Stimulated activated CD8-positive, alpha-beta memory T cell treated with anti-CD3 and anti-CD28 coated beads, Interleukin-7, amount 100 ng/mL, for 4 hours (primary cell): ENCODE measurements at regions not wholly inside any gene's neighbourhood (a gene's known extent, or its start where the extent isn't known, plus 50 kb on each side); places are given as distances from the start of the nearest gene placed in this dataset.
"Not testable (repeated sequence)": the region's sequence is repeated elsewhere in the genome, so short reads cannot be mapped to it uniquely, and the experiment has no call there.

Experiments used
- DNase-seq, 2 donors: peaks; one replicate each; pipeline ENCODE4 v3.0.0-alpha.2; 2020; ENCODE audit warnings: low read depth in 2 of 2

- DNase-seq = no peak
Measured at GRCh38 chr4:131302108-131302507, 1847.0 kb upstream of the PCDH10 start.

GRCh38 chr4:131304686-131305085, 1844.4 kb upstream of the PCDH10 start:
- DNase-seq = no peak

- no peak for DNase-seq
Measured at GRCh38 chr4:131309628-131310027, 1839.5 kb upstream of the PCDH10 start.

DNA sequence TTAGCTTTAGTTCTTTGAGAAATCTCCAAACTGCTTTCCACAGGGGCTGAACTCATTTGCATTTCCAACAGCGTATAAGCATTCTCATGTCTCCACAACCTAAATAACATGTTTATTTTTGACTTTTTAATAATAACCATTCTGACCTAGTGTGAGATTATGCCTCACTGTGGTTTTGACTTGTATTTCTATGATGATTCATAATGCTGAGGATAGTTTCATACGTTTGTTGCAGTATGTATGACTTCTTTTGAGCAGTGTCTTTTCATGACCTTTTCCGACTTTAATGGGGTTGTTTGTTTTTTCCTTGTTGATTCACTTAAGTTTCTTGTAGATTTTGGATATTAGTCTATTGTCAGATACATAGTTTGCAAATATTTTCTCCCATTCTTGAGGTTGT, 1833.0 kb upstream of the PCDH10 start:
- no peak for DNase-seq

GRCh38 chr4:131337936-131338335, 1811.2 kb upstream of the PCDH10 start:
- DNase-seq = no peak

DNA sequence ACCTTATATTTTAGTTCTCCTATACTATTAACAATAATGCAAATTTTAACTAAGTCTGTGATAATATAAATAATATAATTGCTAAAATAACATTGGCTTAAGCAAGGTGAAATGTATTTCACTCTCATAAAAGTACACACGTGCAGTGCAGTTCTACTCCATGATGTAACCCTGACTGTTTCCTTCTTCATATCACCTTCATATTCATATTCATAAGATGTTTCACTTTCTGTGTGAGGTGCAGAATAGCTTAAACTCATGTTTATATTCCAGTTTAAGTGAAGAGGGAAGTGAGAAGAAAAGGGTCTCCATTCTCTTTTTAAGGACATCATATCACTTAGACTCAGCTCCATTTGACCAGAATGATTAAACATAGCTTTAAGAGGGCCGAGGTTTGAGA, 1810.0 kb upstream of the PCDH10 start:
- DNase-seq = no peak

GRCh38 chr4:131344761-131345160, 1804.3 kb upstream of the PCDH10 start:
- no peak for DNase-seq

DNA sequence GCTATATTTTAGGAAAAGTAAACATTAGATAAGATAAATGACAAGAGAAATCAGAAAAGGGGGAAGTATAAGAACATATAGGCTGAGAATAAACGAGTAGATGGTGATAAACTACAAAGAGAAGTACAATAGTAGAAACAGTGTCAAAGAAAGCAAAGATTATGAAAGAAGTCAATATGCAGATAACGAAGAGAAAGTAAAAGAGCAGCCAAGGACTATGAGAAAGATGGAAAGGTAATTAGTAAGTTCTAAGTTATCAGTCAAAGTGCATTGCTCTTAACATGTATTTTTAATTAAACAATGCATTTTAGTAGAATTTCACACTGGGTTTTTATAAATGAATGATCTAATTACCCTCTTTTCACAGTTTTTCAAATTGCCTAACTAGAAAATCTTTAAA, 1801.3 kb upstream of the PCDH10 start:
- DNase-seq = no peak

- no peak for DNase-seq
Measured at GRCh38 chr4:131348263-131348662, 1800.8 kb upstream of the PCDH10 start.

DNA sequence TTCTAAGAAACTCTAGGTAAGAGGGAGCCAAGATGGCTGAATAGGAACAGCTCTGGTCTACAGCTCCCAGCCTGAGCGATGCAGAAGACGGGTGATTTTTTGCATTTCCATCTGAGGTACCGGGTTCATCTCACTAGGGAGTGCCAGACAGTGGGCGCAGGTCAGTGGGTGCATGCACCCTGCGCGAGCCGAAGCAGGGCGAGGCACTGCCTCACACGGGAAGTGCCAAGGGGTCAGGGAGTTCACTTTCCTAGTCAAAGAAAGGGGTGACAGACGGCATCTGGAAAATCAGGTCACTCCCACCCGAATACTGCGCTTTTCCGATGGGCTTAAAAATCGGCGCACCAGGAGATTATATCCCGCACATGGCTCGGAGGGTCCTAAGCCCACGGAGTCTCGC, 1796.7 kb upstream of the PCDH10 start:
- DNase-seq = not testable (repeated sequence)

GRCh38 chr4:131366714-131367113, 1782.4 kb upstream of the PCDH10 start:
- no peak for DNase-seq

DNA sequence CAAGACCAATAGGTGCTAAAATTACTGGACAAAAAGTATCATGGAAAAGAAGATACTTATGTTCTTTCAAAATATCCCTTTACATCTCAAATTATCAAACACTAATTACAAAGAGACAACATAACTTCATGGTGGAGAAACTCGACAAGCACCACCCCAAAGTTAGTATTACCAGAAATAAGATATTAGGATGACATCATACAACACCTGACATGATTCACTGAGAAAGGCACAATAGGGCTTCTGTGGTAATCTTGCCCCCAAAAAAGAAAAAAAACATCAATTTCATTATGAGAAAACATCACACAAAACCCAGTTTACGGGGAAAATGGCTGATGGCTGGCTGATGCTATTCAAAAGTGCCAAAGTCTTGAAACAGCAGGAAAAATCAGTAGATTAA, 1781.7 kb upstream of the PCDH10 start:
- no peak for DNase-seq

DNA sequence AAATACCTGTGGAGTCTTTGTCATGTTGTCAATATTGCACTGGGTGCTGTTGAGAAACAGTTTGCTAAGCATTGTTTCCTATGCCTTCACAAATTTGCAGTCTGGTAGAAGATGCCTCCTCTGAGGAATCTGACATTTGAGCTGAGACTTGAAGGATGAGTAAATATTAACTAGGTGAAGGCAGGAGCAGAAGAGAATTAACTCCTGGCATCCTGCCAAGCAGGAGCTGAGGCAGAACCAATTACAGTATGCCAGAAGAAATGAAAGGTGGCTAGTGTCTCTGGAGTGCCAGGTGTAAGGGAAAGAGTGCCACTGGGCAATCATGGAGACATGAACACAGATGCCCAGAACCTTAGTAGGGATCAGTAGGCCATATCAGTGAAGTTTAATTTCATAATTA, 1778.2 kb upstream of the PCDH10 start:
- DNase-seq = no peak

DNA sequence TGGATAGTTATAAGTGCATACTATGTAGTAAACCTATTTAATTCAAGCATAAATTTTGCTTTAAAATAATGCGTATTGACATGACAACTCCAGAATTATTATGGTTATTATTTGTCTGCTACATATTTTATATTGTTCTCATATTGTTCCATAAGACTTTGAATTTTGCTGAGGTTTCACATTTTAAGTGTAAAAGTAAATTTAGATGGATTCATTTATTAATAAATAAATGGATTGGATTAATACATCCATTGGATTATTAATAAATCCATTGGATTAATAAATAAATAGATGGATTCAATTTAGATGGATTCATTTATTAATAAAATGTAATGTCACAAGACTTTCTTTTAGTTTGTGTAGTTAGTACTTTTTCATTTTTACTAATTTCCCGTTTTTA, 1768.0 kb upstream of the PCDH10 start:
- no peak for DNase-seq

DNA sequence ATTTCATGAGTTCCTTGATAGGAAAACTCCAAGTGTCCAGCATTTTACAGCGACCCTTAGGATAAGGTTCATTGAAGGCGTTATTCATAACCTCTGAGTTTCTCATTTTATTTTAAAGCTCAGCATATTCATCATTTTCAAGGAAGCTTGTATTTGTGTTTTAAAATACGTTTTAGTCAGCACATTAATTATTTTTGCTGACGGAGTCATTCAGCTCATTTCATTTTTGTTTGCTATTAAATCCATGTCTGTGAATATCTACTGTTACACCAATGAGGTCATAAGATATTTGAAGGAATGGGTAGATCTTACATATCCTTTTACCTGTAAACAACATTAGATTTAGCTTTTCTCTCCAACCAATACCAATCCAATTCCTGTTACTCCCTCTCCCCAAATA, 1766.3 kb upstream of the PCDH10 start:
- no peak for DNase-seq

GRCh38 chr4:131388277-131388676, 1760.8 kb upstream of the PCDH10 start:
- DNase-seq = no peak

- DNase-seq = no peak
Measured at GRCh38 chr4:131408102-131408501, 1741.0 kb upstream of the PCDH10 start.

DNA sequence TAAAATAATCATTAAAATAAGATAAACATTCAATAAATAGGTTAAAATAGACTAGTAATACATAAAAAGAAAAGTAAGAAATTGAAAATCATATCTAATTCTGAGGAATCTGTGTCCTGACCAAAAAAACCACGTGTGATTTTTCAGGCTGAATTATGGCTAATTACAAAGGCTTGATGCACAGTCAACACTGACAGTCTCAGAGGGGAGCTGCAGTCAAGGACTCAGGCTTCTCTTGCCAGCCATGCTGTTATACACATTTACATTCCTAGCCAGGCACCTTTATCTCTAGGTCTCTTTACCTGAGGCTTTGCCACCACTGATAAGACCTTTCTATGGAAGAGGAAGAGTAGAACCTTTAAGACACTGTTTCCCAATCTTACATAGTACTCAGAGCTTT, 1737.7 kb upstream of the PCDH10 start:
- DNase-seq = no peak

DNA sequence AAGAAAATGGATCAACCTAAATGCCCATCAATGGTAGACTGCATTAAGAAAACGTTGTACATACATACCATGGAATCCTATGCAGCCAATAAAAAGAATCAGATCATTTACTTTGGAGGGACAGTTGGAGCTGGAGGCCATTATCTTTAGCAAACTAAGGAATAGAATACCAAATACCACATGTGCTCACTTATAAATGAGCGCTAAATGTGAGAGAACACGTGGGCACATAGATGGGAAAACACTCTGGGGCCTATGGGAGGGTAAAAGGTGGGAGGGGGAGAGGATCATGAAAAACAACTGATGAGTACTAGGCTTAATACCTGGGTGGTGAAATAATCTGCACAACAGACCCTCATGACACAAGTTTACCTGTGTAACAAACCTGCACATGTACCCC, 1729.9 kb upstream of the PCDH10 start:
- DNase-seq = no peak

GRCh38 chr4:131426023-131426758, 1722.9 kb upstream of the PCDH10 start:
- DNase-seq = no peak

DNA sequence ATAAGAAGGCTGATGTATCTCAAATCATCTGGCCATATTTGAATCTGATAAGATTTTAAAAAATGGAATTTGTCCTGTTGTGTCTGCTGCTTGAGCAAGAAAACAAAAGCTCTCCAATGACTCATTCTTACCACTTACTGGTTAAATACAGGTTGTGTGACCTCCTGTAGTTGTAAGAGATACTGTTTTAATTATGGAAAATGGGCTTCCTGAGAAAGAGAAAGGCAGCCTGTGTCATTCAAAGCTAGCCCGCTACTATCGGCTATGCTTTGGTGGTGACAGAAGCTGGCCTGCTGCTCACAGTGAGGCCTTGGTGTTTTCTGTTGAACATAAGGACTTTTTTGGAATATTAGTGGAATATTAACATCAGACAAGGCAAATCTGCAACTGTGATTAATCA, 1722.1 kb upstream of the PCDH10 start:
- no peak for DNase-seq

- DNase-seq = no peak
Measured at GRCh38 chr4:131430302-131430701, 1718.8 kb upstream of the PCDH10 start.

GRCh38 chr4:131441004-131441688, 1707.9 kb upstream of the PCDH10 start:
- no peak for DNase-seq

DNA sequence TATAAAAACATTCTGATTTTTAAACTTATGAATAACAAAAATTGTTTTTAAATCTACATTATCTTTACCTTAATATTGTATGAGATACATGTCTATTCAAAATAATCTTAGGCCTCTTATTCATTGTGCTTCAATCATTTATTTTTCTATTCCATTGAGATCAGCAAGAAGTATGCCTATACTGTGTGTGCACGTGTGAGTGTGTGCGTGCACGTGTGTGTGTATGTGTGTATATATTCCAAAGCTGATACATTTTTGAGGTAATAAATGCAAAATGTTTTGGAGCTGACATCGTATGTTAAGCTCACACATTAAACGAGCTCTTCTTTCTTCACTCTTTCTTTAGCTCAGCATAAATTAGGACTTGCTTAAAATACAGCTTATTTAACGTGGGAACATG, 1701.2 kb upstream of the PCDH10 start:
- DNase-seq = no peak
